AG09319 (cell line): ENCODE measurements at regions not wholly inside any gene's neighbourhood (a gene's known extent, or its start where the extent isn't known, plus 50 kb on each side); places are given as distances from the start of the nearest gene placed in this dataset.

Source experiments
- DNase-seq: peaks from one replicate; pipeline ENCODE4 v3.0.0-alpha.2; 2010; ENCODE audit warnings: low read depth; ENCODE audit errors: extremely low read depth
- CTCF ChIP-seq: IDR thresholded peaks from 2 replicates; pipeline ENCODE4 v1.5.1; 2011; ENCODE audit warnings: low read depth, mild to moderate bottlenecking, inconsistent platforms, low read length, moderate library complexity

GRCh38 chr18:72075040-72075439 is 469.1 kb downstream of the CBLN2 start:
- DNase-seq, result no peak
- TF ChIP-seq CTCF, result no peak

DNA sequence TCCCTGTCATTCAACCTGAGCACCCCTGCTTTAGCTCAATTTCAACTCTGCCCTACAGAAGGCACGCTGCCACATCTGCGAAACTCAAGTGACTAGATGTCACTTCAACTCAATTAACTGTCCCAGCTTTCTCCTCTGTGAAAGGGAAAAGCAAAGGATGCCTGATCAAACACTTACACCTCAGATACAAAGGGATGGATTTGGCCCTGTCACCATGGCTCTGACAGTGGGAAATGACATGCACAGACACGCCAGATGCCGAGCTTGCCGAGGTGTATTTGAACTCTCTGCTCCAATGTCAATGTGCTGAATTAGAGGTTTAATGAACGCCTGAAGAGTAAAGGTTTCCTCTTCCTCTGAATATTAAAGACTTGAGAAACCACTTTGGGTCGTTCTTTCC is 481.1 kb downstream of the CBLN2 start:
- no peak for DNase-seq

DNA sequence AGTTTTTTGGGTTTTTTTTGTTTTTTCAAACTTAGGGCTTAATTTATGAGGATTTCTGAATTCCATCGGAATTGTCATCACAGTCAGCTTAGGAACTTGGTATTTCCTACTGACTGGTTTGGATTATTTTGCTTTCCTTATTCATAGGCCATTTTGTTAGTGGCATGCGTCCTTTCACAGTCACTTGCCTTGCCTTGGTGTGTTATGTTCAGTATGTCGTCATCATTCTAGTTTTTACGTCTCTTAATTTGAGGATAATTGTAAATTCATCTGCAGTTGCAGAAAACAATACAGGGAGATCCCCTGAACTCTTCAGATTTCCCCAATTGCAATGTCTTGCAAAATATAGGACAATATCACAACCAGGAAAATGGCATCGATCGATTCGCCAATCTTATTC is 485.3 kb downstream of the CBLN2 start:
- DNase-seq, result no peak

More for the DNA sequence above, 481.1 kb downstream of the CBLN2 start:
- TF ChIP-seq CTCF, result no peak

GRCh38 chr18:72056171-72056570 is 488.0 kb downstream of the CBLN2 start:
- TF ChIP-seq CTCF, result no peak

More for the DNA sequence above, 485.3 kb downstream of the CBLN2 start:
- TF ChIP-seq CTCF, result no peak

DNA sequence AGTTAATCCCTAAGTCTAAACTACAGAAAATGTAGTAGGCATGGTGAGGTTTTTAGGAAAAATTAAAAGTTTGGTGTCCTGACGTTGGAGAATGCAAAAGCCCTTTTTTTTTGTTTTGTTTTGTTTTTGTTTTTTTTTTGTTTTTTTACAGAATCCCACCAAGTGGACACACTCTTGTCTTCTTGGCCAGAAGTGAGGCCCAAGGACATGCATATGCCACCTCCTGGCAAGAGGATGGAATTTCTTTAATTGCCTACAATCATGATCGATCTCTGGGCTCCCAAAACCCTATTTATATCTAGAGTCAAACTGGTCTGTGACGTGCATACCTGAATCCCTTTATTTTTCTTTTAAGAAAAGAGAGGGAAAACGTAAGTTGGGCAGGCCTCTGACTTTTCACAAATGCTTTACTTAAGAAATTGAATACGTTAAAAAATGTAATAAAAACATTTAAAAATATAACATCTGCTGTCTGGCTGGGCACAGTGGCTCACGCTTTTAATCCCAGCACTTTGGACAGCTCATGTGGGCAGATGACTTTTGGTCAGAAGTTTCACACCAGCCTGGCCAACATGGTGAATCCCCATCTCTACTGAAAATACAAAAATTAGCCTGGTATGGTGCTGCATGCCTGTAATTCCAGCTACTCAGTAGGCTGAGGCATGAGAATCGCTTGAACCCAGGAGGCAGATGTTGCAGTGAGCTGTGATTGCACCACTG is 502.7 kb downstream of the CBLN2 start:
- TF ChIP-seq CTCF, result no peak
- DNase-seq, result no peak

More at GRCh38 chr18:72056171-72056570, 488.0 kb downstream of the CBLN2 start:
- DNase-seq, result no peak

DNA sequence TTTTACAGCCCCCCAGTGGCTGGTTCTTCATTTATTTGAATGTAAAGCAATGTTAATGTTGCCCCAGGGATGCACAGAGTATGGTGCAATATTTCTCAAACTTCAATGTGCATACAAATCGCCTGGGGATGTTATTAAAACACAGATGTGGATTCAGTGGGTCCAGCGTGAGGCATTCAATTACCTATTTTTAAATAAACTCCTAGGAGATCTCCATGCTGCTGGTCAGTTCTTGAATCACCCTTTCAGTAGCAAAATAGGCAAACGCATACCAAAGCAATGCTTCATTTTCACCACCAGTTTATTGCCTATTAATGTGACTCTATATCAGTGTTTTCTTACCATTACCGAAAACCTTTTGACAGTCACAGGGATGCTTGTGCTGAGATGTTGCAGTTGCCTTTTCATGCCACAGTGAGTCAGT is 530.7 kb downstream of the CBLN2 start:
- TF ChIP-seq CTCF, result no peak
- DNase-seq, result no peak

- DNase-seq, result no peak
- TF ChIP-seq CTCF, result no peak
Measured at GRCh38 chr18:71998547-71999097, 545.5 kb downstream of the CBLN2 start.
